GM18498 (cell line): ENCODE measurements at regions not wholly inside any gene's neighbourhood (a gene's known extent, or its start where the extent isn't known, plus 50 kb on each side); places are given as distances from the start of the nearest gene placed in this dataset.

Source experiments
- ATAC-seq: cut with Tn5 transposase; IDR thresholded peaks from one replicate; pipeline ENCODE4 v1.9.1; 2021; ENCODE audit warnings: mild to moderate bottlenecking, moderate library complexity; ENCODE audit not compliant: unreplicated experiment

GRCh38 chr16:9296271-9296590 is 204.8 kb downstream of the HAPSTR1 start:
- ATAC-seq = no peak

GRCh38 chr16:9297437-9298113 is 206.1 kb downstream of the HAPSTR1 start:
- ATAC-seq = no peak

DNA sequence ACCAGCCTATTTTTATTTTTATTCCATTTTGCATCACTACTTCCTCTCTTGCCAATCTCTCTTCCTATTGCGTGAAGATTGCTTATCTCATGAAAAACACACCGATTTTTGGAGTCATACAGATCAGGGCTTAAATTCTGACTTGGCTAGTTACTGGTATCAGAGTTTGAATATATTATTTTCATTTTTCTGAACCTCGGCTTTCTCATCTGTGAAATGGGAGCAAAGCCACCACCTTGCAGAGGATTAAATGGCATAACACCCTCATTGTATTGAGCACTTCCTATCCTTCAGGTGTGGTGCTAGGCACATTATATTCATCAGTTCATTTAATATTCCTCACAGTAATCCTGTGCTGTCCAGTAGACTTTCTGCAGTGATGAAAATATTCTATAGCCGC is 208.8 kb downstream of the HAPSTR1 start:
- ATAC-seq = no peak

GRCh38 chr16:9302072-9302471 is 210.6 kb downstream of the HAPSTR1 start:
- no peak for ATAC-seq

DNA sequence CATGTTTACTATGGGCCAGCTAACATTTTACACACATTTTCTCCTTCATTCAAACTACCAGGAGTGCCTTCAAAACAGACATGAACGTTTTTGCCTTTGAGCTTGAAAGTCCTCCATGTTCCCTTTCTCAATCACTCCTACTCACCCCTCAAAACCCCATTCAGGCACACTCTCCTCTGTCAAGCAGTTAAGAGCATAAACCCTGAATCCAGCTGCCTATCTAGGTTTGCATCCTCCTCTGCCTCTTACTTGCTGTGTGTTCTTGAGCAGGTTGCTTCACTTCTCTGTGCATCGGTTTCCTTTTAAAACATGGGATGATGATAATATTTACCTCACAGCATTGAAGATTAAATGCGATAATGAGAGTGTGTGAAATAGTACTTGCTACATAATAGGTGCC is 215.3 kb downstream of the HAPSTR1 start:
- ATAC-seq = no peak

GRCh38 chr16:9307446-9307845 is 216.0 kb downstream of the HAPSTR1 start:
- no peak for ATAC-seq

GRCh38 chr16:9308356-9308801 is 216.9 kb downstream of the HAPSTR1 start:
- no peak for ATAC-seq

DNA sequence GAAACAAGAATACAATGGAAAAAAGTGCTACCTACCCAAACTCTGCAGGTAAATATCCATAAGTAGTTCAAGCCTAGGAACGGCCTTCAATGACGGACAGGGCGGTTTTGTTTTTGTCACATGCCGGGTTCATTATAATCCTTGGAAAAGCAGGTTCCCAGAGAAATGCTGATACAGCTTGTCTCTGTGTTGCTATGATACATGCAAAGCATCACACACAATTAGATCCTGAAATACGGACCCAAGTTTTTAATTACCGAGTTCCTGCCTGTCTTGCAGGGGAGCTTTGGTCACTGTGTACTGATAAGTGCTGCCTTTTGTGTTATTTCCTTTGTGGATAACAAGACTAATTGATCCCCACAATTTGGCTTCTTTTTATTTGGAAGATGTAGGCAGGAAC is 217.4 kb downstream of the HAPSTR1 start:
- no peak for ATAC-seq

- no peak for ATAC-seq
Observed at GRCh38 chr16:9309844-9310243, 218.4 kb downstream of the HAPSTR1 start.

- ATAC-seq = no peak
Observed at GRCh38 chr16:9311303-9311954, 220.0 kb downstream of the HAPSTR1 start.

DNA sequence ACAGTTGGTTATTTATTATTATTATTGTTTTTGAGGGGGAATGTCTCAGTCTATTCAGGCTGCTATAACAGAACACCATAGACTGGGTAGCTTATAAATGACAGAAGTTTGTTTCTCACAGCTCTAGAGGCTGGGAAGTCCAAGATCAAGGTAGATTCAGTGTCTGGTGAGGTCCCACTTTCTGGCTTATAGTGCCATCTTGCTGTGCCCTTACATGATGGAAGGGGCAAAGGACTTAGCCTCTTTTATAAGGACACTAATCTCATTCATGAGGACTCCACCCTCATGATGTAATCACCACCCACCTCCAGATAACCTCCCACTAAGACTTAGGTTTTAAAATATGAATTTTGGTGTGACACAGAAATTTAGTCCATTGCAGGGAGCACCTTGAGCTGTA is 224.6 kb downstream of the HAPSTR1 start:
- ATAC-seq = no peak

DNA sequence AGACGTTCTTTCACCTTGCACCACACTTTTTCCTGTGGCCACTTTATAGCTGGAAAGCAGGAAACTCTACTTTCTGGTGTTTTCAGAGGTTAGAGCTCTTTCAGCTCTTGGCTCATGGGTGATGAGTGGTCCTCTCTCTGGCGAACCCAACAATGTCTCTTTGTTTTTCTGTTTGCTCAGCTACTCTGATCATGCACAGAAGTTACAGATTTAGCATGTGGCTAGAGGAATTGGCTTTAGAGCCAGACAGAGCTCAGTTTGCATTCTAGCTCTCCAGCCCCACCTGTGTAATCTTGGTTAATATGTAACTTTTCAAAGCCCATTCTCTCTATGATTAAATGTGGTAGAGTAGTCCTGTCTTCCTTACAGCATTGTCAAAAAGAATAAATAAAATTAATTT is 225.2 kb downstream of the HAPSTR1 start:
- ATAC-seq = no peak

GRCh38 chr16:9318764-9319163 is 227.3 kb downstream of the HAPSTR1 start:
- ATAC-seq = no peak

DNA sequence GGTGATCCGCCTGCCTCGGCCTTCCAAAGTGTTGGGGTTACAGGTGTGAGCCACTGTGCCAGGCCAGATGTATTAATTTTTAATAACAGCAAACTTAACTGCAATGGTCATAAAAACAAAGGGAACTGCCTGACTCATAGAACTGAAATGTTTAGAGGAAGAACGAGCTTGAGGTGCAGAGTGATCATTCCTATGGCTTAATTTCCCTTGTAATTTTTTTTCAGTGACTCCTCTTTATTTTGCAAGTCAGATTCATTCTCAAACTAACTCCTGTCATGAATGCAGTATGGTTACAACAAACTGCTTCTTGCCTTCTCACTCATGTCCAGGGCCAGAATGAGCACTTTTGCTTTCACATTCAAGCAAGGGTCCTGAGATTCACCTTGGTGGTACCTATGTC is 231.3 kb downstream of the HAPSTR1 start:
- no peak for ATAC-seq

DNA sequence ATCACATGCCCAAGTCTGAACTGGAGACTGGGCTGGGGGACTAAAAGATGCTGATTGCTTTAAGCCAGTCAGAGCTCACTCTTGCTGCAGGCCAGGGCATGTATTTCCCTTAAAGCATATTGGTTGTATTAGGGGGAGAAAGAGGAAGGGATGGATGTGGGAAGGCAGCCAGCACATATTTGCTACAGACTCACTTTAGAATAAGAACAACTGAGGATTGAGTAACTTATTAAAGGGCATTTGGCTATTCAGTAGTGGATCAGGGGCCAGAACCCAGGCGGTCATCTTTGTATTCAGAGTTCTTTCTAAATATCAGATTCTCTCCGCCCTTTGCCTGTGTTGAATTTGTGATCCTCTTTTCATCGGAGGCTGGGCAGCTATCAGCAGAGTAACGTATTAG is 231.7 kb downstream of the HAPSTR1 start:
- ATAC-seq = no peak

DNA sequence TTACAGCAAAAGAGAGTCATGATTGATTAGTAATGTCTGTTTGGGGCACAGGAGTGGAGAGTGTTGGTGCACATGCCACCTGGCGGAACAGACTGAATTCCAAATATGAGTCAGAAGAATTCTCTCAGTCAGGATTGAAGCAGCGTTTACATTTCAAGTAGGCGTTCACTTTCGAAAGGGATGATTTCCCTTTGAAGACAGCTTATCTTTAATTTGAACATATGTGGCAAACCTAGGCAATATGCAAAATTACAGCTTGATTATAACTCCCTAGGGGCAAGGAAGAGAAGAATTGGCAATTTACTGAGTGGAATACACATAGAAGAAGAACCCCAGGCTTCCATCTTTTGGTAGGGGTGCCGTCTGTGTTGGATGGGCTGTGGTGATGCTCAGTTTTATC is 235.8 kb downstream of the HAPSTR1 start:
- no peak for ATAC-seq

DNA sequence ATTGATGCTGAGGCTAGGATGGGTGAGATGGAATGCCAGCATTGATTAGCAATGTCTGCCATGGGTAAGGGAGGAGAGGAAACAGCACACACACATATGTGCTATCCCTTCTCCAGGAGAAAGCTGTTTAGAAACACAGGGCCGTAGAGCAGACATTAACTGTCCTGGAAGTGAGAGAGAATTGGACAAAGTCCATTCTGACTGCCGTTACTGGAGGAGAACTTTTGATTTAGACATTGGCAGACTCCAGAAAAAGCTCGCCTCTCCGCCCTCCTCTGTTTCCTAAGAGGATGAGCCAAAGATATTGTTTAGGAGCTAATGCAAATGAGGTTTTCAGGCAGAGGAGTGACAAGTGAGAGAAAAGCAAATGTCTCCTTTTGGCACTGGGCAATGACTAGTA is 237.0 kb downstream of the HAPSTR1 start:
- no peak for ATAC-seq

DNA sequence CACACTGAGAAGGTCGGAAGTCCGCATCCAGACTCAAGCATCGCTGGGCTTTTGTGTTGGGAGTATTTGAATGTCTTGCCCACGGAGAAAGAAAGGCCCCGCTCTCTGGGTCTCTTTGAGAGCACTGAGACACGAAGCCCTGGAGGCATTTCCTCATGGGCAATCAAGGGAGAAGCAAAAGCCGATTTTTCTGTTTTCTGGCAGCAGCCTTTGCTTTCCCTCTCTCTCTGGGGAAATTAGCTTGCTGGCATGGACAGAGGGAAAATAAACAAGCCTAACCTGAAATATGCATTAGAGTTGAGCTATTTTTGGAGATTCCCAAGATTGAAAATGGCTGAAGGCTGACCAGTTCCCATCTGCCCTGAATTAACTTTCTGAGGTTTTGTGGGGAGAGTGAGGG is 238.7 kb downstream of the HAPSTR1 start:
- ATAC-seq = no peak

DNA sequence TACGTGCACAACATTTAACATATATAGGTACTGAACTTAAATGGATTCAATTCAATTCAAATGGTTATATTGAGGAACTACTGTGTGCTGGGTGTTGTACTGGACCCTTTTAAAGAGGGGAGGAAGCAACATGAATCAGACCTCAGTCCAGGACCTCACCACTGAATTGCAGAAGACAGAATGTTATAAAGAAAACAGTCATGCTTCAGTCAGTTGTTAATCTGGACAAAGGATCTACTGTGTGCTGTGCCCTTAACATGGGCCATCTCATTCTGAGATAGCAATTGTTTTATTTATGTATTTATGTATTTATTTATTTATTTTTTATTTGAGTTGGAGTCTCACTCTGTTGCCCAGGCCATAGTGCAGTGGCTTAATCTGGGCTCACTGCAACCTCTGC is 240.1 kb downstream of the HAPSTR1 start:
- ATAC-seq = no peak

DNA sequence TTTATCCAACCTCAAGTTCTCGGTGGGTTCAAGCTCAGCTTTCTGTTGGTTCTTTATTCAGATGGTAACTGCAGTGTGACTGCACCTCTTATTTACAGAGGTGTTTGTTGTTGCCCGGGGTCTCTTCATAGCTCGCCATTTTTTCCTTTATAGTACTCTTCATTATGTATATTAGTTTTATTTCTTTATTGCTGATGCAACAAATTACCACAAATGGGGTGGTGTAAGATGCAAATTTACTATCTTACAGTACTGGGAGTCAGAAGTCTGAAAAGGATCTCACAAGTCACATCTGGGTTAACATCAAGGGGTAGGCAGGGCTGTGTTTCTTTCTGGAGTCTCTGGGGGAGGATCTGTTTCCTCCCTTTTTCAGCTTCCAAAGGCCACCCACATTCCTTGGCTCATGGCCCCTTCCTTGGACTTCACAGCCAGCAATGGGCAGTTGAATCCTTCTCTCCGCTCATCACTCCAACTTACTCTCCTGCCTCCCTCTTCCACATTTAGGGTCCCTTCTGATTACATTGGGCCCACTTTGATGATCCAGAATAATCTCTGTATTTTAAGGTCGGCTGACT is 241.2 kb downstream of the HAPSTR1 start:
- no peak for ATAC-seq

GRCh38 chr16:9333469-9333868 is 242.0 kb downstream of the HAPSTR1 start:
- ATAC-seq = no peak

DNA sequence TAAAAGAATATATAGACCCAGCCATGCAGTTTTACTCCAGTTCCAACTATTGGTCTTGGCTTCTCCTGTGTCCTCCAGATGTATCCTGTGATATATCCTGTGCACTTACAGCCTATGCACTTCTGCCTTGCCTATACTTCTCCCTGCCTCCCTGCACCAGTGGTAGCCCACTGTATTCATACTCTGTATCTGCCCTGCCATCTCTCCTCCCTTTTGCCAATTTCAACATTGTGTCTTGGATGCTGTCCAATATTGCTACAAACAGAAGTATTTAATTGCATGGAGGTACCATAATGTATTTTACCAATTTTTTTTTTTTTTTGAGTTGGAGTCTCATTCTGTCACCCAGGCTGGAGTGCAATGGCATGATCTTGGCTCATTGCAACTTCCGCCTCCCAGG is 242.7 kb downstream of the HAPSTR1 start:
- no peak for ATAC-seq
